ENCODE measurements at regions not wholly inside any gene's neighbourhood (a gene's known extent, or its start where the extent isn't known, plus 50 kb on each side); places are given as distances from the start of the nearest gene placed in this dataset.

DNA sequence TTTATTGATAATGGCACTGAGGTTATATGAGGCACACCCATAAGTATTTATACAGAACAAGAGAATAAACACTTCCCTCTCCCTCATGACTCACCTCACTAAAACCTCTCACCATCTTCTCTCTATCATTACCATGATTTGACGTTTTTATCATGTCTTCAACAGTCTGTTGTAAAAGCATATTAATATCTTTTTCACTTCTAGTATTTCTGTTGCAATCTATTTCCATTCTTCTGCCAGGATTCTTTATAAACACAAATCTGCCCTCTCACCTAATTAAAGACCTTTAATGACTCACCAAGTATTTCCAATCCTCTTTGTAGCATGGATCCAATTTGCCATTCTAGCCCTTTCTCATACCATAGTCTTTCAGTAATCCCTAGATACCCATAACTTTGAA lies 527.7 kb downstream of the SLC16A7 start:
- CTCF ChIA-PET = no interaction called here
- DNase-seq (ENCODE audit: low read depth, low spot score) = no peak
- Histone ChIP-seq H3K27ac (ENCODE audit: low read depth, low read length) (no peak overlapping the region), H3K27me3 (ENCODE audit: control insufficient read depth, insufficient read depth, low read length) (no peaks in the 10 kb centered on the region), H3K9me3 (ENCODE audit: control insufficient read depth, insufficient read depth, low read length) (peaks cover 6% of the 10 kb centered on the region), H3K4me3 (ENCODE audit: low read depth, low read length) (no peak overlapping the region)
- POLR2A ChIA-PET = no interaction called here
- TF ChIP-seq, protein P1, sequence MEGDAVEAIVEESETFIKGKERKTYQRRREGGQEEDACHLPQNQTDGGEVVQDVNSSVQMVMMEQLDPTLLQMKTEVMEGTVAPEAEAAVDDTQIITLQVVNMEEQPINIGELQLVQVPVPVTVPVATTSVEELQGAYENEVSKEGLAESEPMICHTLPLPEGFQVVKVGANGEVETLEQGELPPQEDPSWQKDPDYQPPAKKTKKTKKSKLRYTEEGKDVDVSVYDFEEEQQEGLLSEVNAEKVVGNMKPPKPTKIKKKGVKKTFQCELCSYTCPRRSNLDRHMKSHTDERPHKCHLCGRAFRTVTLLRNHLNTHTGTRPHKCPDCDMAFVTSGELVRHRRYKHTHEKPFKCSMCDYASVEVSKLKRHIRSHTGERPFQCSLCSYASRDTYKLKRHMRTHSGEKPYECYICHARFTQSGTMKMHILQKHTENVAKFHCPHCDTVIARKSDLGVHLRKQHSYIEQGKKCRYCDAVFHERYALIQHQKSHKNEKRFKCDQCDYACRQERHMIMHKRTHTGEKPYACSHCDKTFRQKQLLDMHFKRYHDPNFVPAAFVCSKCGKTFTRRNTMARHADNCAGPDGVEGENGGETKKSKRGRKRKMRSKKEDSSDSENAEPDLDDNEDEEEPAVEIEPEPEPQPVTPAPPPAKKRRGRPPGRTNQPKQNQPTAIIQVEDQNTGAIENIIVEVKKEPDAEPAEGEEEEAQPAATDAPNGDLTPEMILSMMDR (IDR thresholded peaks at IDR 0.05; ENCODE audit: low read depth, low read length) = no peak

DNA sequence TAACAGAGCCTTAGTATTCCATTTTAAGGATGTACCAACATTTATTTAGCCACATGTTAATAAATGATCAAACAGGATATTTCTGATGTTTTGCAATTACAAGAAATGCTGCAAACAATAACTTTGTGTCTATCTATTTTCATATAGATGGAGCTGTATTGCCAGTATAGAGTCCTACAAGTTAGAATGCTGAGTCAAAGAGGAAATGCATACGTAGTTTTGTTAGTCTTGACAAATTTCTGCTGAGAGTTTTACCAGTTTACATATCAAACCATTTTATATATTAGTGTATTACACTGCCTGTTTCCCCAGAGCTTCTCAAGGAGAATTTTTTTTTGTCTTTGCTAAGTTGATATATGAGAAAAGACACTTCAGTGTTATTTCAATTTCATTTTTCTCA lies 541.7 kb downstream of the SLC16A7 start:
- DNase-seq (ENCODE audit: low read depth, low spot score) = no peak
- ChIA-PET POLR2A (no interaction called here), CTCF (no interaction called here)
- Histone ChIP-seq H3K9me3 (ENCODE audit: control insufficient read depth, insufficient read depth, low read length) (no peaks in the 10 kb centered on the region), H3K4me3 (ENCODE audit: low read depth, low read length) (no peak overlapping the region), H3K27me3 (ENCODE audit: control insufficient read depth, insufficient read depth, low read length) (no peaks in the 10 kb centered on the region), H3K27ac (ENCODE audit: low read depth, low read length) (no peak overlapping the region)
- TF ChIP-seq, protein P1 (IDR thresholded peaks at IDR 0.05; ENCODE audit: low read depth, low read length) = no peak

DNA sequence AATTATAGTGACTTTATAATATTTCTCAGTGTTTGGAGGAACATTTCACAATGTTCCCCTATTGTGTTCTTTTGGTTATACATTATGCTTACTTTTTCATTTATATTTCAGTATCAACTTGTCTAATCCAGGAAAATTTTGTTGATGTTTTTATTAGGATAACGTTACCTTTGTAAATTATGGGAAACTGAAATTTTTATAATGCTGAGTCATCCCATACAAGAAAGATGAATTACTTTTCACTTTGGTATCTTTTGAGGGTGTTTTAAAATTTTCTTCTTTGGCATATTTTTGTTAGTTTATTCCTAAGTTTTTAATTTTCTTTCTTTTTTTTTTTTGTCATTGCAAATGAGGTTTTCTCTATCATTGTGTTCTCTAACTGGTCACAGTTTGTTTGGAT lies 542.7 kb downstream of the SLC16A7 start:
- H3K27ac ChIP-seq (ENCODE audit: low read depth, low read length) = no peak overlapping the region
- POLR2A ChIA-PET = no interaction called here
- CTCF ChIA-PET = no interaction called here
- TF ChIP-seq, protein P1 (IDR thresholded peaks at IDR 0.05; ENCODE audit: low read depth, low read length) = no peak
- H3K27me3 ChIP-seq (ENCODE audit: control insufficient read depth, insufficient read depth, low read length) = no peaks in the 10 kb centered on the region
- no peaks in the 10 kb centered on the region for H3K9me3 ChIP-seq (ENCODE audit: control insufficient read depth, insufficient read depth, low read length)
- H3K4me3 ChIP-seq (ENCODE audit: low read depth, low read length) = no peak overlapping the region
- no peak for DNase-seq (ENCODE audit: low read depth, low spot score)

DNA sequence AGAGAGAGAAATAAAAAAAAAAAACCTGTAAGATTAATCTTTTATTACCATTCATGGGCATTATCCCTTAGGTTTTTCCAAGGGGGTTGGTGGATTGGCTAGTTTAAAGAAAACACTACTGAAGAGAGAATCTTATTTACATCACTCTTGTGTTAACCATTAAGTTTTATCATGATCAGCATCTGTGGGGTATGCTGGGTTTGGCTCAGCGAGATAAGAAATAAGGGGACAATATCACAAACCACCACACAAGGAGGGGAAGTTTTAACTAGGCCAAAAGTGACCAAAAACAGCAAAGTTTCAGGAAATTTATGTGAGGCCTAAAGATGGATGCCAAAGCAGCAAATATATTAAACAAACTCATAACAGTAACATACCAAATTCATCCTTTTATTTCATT lies 548.6 kb downstream of the SLC16A7 start:
- TF ChIP-seq, protein P1 (IDR thresholded peaks at IDR 0.05; ENCODE audit: low read depth, low read length) = no peak
- no peak overlapping the region for H3K27ac ChIP-seq (ENCODE audit: low read depth, low read length)
- POLR2A ChIA-PET = no interaction called here
- no peaks in the 10 kb centered on the region for H3K27me3 ChIP-seq (ENCODE audit: control insufficient read depth, insufficient read depth, low read length)
- H3K9me3 ChIP-seq (ENCODE audit: control insufficient read depth, insufficient read depth, low read length) = no peaks in the 10 kb centered on the region
- H3K4me3 ChIP-seq (ENCODE audit: low read depth, low read length) = no peak overlapping the region
- CTCF ChIA-PET = no interaction called here
- DNase-seq (ENCODE audit: low read depth, low spot score) = no peak

DNA sequence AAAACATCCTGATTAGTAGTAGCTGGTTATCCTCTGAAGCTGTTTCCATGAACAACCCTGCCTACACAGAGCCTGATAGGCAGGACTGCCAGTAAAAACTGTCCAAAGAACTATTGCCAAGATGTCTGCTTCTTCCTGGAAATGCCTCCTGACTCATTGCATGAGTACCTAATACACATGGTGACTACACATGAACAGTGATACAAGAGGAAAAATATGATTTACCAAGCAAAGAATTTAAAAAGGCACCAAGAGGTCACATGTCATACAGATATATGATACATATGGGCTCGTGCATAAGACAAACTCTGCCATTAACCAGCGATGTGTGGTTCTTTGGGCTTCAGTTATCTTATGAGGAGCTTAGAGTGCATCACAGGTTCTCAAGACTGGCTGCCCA lies 552.3 kb downstream of the SLC16A7 start:
- Histone ChIP-seq H3K27me3 (ENCODE audit: control insufficient read depth, insufficient read depth, low read length) (no peaks in the 10 kb centered on the region), H3K4me3 (ENCODE audit: low read depth, low read length) (no peak overlapping the region), H3K9me3 (ENCODE audit: control insufficient read depth, insufficient read depth, low read length) (no peaks in the 10 kb centered on the region), H3K27ac (ENCODE audit: low read depth, low read length) (peak overlapping the region; percentile 92)
- DNase-seq (ENCODE audit: low read depth, low spot score) = peak; percentile 66
- POLR2A ChIA-PET = interaction anchor here (0.8 kb wide), 1 partner anchor 118 kb away, joined by 3 read pairs; no protein-coding TSS in a partner anchor
- TF ChIP-seq, protein P1 (IDR thresholded peaks at IDR 0.05; ENCODE audit: low read depth, low read length) = no peak
- CTCF ChIA-PET = no interaction called here
